GM18951 (cell line): ENCODE measurements at regions not wholly inside any gene's neighbourhood (a gene's known extent, or its start where the extent isn't known, plus 50 kb on each side); places are given as distances from the start of the nearest gene placed in this dataset.
"Not testable (repeated sequence)": the region's sequence is repeated elsewhere in the genome, so short reads cannot be mapped to it uniquely, and the experiment has no call there.

Experiments used
- POLR2A ChIP-seq: IDR thresholded peaks from 4 replicates; pipeline ENCODE4 v1.6.1; 2011; ENCODE audit warnings: mild to moderate bottlenecking; ENCODE audit not compliant: insufficient read length, insufficient read depth; ENCODE audit errors: extremely low read depth
- in situ Hi-C: fragments of 300-500 bp; cut with MboI; formaldehyde crosslinking; loops from one replicate; pipeline ENCODE4 v1.12.0; 2022; ENCODE audit warnings: low sequenced_read_pairs, mixed read lengths, inconsistent platforms; ENCODE audit not compliant: unreplicated experiment

GRCh38 chrX:131650637-131651410 is 107.0 kb downstream of the OR13H1 start:
- TF ChIP-seq POLR2A, result no peak
- in situ Hi-C loops, result no loop called here

- in situ Hi-C loops, result not testable (repeated sequence)
These were observed 119.9 kb downstream of the OR13H1 start for GRCh38 chrX:131663726-131664125.

- TF ChIP-seq POLR2A, result no peak
- in situ Hi-C loops, result no loop called here
These were observed 127.9 kb downstream of the OR13H1 start for GRCh38 chrX:131671735-131672134.

GRCh38 chrX:131675596-131676194 is 131.8 kb downstream of the OR13H1 start:
- in situ Hi-C loops, result no loop called here
- TF ChIP-seq POLR2A, result no peak

- TF ChIP-seq POLR2A, result no peak
- in situ Hi-C loops, result no loop called here
These were observed 134.1 kb downstream of the OR13H1 start for GRCh38 chrX:131677655-131678628.

- in situ Hi-C loops, result not testable (repeated sequence)
These were observed 138.9 kb downstream of the OR13H1 start for GRCh38 chrX:131682735-131683134.

- no peak for TF ChIP-seq POLR2A
These were observed 149.5 kb downstream of the OR13H1 start for GRCh38 chrX:131693359-131693758.

GRCh38 chrX:131696989-131697388 is 153.1 kb downstream of the OR13H1 start:
- in situ Hi-C loops, result not testable (repeated sequence)

More at GRCh38 chrX:131693359-131693758, 149.5 kb downstream of the OR13H1 start:
- in situ Hi-C loops, result no loop called here

GRCh38 chrX:131703646-131704045 is 159.8 kb downstream of the OR13H1 start:
- no peak for TF ChIP-seq POLR2A
- in situ Hi-C loops, result no loop called here

- TF ChIP-seq POLR2A, result no peak
- in situ Hi-C loops, result no loop called here
These were observed 160.3 kb downstream of the OR13H1 start for GRCh38 chrX:131704136-131704695.

GRCh38 chrX:131709553-131709952 is 165.7 kb downstream of the OR13H1 start:
- in situ Hi-C loops, result no loop called here
- TF ChIP-seq POLR2A, result no peak

GRCh38 chrX:131711478-131711867 is 167.6 kb downstream of the OR13H1 start:
- TF ChIP-seq POLR2A, result no peak
- in situ Hi-C loops, result no loop called here

- in situ Hi-C loops, result no loop called here
- no peak for TF ChIP-seq POLR2A
These were observed 179.8 kb downstream of the OR13H1 start for GRCh38 chrX:131723646-131724045.

GRCh38 chrX:131724292-131724691 is 180.4 kb downstream of the OR13H1 start:
- TF ChIP-seq POLR2A, result no peak
- in situ Hi-C loops, result no loop called here
